Choroid plexus epithelial cell (primary cell): ENCODE measurements at regions not wholly inside any gene's neighbourhood (a gene's known extent, or its start where the extent isn't known, plus 50 kb on each side); places are given as distances from the start of the nearest gene placed in this dataset.

Source experiments
- DNase-seq: peaks from one replicate; pipeline ENCODE4 v3.0.0-alpha.2; 2010; ENCODE audit warnings: low read depth
- H3K4me3 ChIP-seq: 2 replicates; pipeline ENCODE4 v1.5.1; 2011; ENCODE audit warnings: low read depth, mild to moderate bottlenecking, control low read depth, low read length, moderate library complexity
- CTCF ChIP-seq: conservative IDR thresholded peaks from 2 replicates; pipeline ENCODE4 v1.5.1; 2011; ENCODE audit warnings: low read depth, mild to moderate bottlenecking, control low read depth, inconsistent platforms, low read length, moderate library complexity

- TF ChIP-seq CTCF: no peak
- no peak overlapping the region for H3K4me3 ChIP-seq
- no peak for DNase-seq
These were observed 329.1 kb downstream of the AR start for GRCh38 chrX:67872958-67873357.

- no peak overlapping the region for H3K4me3 ChIP-seq
- DNase-seq: no peak
- no peak for TF ChIP-seq CTCF
These were observed 348.6 kb downstream of the AR start for GRCh38 chrX:67892401-67892800.

GRCh38 chrX:67893931-67894330 lies 350.1 kb downstream of the AR start:
- no peak for TF ChIP-seq CTCF
- H3K4me3 ChIP-seq: no peak overlapping the region
- peak; percentile 1 for DNase-seq

GRCh38 chrX:67917421-67918010 lies 373.7 kb downstream of the AR start:
- DNase-seq: no peak
- TF ChIP-seq CTCF: no peak
- H3K4me3 ChIP-seq: no peak overlapping the region

- no peak for TF ChIP-seq CTCF
- no peak for DNase-seq
These were observed 379.1 kb downstream of the AR start for GRCh38 chrX:67922966-67923365.

GRCh38 chrX:67939270-67939669 lies 395.4 kb downstream of the AR start:
- no peak for TF ChIP-seq CTCF
- no peak for DNase-seq
- no peak overlapping the region for H3K4me3 ChIP-seq

More at GRCh38 chrX:67922966-67923365, 379.1 kb downstream of the AR start:
- H3K4me3 ChIP-seq: no peak overlapping the region

GRCh38 chrX:67949270-67949669 lies 405.4 kb downstream of the AR start:
- TF ChIP-seq CTCF: no peak
- no peak for DNase-seq
- no peak overlapping the region for H3K4me3 ChIP-seq
